ENCODE measurements at regions not wholly inside any gene's neighbourhood (a gene's known extent, or its start where the extent isn't known, plus 50 kb on each side); places are given as distances from the start of the nearest gene placed in this dataset.

DNA sequence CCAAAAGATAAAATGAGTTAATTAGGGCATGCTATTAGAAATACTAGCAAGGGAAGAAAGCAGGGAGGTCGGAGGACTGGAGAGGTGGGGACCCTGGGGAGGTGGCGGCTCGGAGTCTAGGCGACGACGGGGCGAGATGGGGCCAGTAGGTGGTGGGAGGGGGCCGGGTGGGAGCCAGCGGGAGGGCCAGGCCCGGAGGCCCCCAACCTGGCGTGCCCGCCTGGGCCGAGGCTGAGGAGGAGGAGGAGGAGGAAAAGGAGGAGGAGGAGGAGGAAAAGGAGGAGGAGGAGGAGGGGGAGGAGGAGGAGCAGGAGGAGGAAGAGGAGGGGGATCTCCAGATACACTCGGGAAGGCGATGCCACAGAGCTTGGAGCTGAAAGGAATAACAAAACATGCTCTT, 426.2 kb downstream of the NR2F2 start:
- DNase-seq, result no peak

GRCh38 chr15:96762566-96762965, 432.1 kb downstream of the NR2F2 start:
- DNase-seq, result no peak

DNA sequence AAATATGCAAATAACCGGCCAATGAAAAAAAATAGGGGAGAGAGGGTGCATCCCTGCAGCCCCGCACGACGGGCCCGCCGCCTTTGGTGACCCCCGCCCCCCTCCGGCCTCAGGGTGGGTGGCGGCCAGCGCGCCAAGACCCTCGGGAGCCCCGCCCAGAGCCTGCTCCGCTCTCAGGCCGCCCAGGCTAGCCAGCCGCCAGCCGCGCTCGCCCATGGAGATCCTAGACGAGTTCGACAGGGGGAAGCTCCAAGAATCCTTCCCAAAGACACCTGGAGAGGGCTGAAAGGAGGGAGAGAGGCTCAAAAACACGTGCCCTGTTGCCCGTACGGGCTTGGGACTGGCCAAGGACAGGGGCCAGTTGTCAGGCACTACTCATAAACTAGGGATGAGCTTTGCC, 434.0 kb downstream of the NR2F2 start:
- no peak for DNase-seq

- DNase-seq, result no peak
These were observed 434.4 kb downstream of the NR2F2 start for GRCh38 chr15:96764946-96765345.

GRCh38 chr15:96766366-96766765, 435.9 kb downstream of the NR2F2 start:
- DNase-seq, result no peak

GRCh38 chr15:96767703-96768434, 437.4 kb downstream of the NR2F2 start:
- DNase-seq, result no peak

- no peak for DNase-seq
These were observed 437.9 kb downstream of the NR2F2 start for GRCh38 chr15:96768435-96768789.

- no peak for DNase-seq
These were observed 440.5 kb downstream of the NR2F2 start for GRCh38 chr15:96771035-96771434.

DNA sequence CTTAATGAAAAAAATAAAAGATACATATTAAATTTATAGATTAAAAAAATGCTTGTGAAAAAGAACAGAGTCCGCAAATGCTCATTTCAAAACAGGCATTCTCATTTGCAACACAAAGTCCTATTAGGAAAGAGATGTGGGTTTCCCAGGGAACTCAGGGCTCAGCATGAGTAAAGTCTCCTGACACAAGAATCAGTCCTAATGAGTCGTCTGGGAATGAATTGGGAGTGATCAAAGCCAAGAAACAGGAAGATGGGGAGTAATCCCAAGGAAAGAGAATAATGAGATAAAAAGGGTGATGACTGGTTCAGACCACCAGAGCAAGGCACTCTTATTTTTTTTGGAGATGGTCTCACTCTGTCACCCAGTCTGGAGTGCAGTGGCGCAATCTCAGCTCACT, 443.7 kb downstream of the NR2F2 start:
- no peak for DNase-seq

DNA sequence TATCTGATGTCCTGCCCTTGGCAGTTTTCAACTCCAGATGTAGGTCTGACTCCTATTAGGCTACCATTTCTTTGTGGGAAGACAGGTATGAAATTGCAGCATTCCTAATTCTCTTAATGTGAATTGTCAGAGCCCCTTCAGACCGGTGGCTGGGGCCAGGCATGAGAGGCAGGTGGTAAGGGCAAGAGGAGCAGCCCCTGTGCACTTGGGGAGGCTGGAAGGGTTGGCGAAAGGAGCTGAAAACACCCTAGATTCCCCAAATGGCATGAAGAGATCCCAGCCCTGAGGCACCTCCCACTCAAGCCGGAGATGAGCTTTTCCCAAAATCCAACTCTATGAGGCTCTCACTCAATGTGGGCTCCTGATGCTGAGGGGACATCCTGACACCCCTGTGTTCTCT, 453.2 kb downstream of the NR2F2 start:
- no peak for DNase-seq

- no peak for DNase-seq
These were observed 459.5 kb downstream of the NR2F2 start for GRCh38 chr15:96790004-96790403.

- no peak for DNase-seq
These were observed 461.7 kb downstream of the NR2F2 start for GRCh38 chr15:96792216-96792615.

DNA sequence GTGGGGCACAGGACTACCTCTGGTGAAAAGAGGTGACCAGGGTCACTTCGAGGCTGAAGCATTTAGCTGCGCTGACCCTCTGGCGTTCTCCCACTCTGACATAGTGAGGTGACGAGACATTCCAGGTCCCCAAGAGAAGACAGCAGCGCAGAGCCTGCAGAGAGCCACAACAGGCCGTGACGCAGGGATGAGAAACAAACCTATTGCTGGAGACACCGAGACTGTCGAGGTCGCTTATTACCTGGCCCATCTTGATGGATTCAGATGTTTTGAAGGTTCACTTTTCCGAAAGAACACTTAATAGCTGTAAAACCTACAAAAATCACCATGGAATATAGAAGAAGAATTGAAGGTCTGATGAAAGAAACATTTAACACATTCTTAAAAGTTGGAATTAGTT, 466.3 kb downstream of the NR2F2 start:
- DNase-seq, result no peak

DNA sequence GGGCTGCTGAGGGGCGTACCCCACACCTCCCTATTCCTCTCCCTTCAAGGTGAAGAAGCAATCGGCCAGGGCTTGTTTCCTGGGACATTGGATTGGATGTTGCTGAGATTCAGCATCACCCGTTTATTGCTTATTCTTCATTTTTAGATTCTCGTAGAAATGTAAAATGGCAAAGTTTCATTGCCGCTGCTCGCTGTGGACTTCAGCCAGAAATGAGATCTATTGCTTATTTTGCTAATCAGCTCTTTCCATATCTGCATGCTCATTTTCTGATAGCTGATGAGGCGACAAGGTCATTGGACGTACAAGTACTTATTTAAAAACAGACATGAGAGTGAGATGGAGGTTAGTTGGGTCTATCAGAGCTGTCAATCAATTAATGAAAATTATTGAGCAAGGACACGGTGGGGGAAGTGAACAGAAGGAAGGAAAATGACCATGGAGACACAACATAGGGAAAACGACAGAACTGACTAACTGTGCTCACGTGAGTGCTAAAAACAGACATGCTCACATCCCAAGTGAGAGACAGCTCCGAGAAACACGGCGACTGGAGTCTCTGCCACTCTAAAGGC, 471.2 kb downstream of the NR2F2 start:
- DNase-seq, result no peak

GRCh38 chr15:96802611-96803255, 472.2 kb downstream of the NR2F2 start:
- no peak for DNase-seq

DNA sequence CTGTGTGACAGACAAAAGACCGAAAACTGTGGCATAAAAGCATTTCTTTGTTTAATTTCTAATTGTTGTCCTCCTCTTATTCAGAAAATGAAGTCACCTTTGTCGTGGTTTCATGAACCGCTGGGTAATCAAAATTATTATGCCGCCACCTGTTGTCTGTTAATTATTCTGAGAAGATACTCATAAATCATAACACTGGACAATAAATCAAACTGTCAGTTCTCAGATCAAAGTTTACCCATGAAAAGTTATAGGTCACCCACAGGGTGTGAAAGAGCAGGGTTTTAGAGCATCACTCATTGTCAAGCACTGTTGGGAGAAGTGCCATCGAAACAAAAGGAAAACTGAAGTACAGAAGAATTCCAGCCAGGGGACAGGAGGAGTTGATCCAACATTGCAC, 474.3 kb downstream of the NR2F2 start:
- no peak for DNase-seq

- no peak for DNase-seq
These were observed 476.9 kb downstream of the NR2F2 start for GRCh38 chr15:96807361-96807760.

DNA sequence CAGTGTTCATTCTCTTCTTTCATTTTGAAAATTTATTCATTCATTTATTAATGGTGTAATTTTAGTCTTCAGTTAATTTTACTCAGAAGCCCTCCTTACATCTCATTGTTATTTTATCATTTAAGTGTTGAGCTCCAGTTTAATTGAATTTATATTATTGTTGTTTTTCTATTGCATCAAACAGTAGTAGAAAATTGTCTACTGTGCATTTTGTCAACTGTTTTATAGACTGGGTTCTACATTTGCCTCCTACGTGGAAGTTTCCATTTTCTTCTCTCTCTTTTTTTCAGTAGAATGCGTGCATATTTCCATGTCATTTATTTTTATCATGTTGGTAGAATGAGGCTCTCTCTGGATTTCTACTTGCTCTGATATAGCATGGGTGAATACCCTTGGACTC, 487.4 kb downstream of the NR2F2 start:
- DNase-seq, result no peak

GRCh38 chr15:96818861-96819260, 488.4 kb downstream of the NR2F2 start:
- DNase-seq, result no peak

DNA sequence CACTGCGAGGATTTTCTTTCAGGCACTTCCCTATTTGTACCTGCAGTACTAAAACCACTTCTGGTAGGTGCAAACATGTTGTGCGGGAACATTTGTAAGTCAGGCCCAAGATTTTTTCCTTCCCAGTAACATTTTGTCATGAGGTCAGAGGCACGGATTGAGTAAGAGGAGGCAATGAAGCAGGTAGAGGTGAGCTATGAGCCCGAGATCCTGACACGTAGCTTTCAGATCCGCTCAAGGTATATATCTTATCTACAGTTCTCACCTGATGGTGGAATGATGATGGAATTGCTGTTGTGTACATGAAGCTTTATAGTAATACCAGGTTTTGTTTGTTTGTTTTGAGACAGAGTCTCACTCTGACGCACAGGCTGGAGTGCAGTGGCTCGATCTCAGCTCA, 497.5 kb downstream of the NR2F2 start:
- DNase-seq, result no peak

DNA sequence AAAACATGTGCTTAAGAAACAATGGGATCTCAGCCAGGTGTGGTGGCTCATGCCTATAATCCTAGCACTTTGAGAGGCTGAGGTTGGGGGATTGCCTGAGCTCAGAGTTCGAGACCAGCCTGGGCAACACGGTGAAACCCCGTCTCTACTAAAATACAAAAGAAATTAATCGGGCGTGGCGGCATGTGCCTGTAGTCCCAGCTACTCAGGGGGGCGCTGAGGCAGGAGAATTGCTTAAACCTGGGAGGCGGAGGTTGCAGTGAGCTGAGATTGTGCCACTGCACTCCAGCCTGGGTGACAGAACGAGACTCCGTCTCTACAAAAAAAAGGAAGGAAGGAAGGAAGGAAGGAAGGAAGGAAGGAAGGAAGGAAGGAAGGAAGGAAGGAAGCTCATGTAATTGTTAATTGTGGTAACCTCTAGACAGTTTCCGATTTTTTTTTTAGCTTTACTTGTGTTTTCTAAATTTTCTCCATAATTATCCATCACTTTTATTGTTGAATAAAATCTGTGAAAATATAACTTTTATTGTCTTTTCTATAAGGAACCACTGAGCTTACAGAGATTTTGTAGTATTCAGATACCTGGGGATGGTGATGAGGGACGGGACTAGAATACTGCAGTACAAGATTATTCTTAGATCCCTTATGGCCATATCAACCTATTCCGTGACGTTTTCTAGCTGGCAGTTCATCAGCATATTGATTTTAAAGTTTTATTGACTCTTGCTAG, 506.9 kb downstream of the NR2F2 start:
- no peak for DNase-seq

- DNase-seq, result no peak
These were observed 507.6 kb downstream of the NR2F2 start for GRCh38 chr15:96838081-96838480.

- DNase-seq, result no peak
These were observed 518.9 kb downstream of the NR2F2 start for GRCh38 chr15:96849271-96849900.

All from activated effector memory CD4-positive, alpha-beta T cell treated with anti-CD3 and anti-CD28 coated beads, Interleukin-2, amount 50 U/mL, for 16 hours (primary cell).